ENCODE measurements at regions not wholly inside any gene's neighbourhood (a gene's known extent, or its start where the extent isn't known, plus 50 kb on each side); places are given as distances from the start of the nearest gene placed in this dataset.

DNA sequence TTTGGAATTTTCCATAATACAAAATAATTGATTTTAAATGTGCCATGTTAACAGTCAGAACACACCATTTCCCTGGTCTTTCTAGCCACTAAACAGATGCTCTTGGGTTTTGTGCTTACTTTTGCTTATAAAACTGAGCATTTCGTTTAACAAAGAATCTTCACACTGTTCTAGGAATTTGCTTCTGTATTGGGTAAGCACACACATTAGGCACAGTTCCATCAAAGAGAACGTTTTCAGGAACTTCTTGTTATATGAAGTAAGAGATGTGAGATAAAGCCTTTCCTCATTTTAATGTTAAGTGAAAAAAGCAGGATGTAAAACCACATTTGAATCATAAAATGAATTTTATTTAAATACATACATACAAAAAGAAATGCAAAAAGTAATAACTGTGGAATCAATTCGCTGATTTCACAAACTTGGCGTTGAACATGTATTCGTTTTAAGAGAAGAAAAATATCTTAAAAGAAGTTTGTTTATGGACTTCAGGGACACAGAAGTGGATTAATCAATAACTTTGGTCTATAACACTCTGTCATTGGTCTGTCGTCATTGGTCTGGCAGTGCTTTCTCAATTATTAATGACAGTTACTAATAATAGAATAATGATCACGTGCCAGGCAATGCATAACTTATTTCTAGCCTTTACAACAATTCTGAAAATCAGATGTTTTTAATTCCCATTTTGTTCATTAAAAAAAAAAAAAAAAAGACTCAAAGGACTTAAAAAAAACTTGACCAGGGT lies 199.9 kb upstream of the PRDM1 start:
- peak; percentile 11 for FAIRE-seq

DNA sequence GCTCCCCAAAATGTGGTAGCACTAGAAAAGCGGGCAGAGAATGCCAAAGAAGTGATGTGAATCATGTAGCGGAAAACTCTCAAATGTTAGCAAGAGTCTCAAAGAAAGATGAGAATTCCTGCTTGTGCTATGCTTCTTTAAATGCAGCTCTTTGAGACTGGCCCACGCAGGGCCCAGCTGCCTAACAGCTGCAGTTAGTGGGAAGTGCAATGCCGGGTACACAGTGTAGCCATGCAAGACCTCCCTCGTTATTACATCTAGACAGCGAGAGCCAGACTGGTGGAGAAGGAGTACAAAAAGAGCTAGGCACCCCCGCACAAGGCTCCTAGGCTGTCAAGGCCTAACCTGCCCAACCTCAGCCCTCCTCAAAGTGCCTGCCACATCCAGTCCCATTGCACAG lies 201.7 kb upstream of the PRDM1 start:
- FAIRE-seq: no peak
- no peak for DNase-seq (ENCODE audit: insufficient read length, low spot score)

More for the DNA sequence above, 199.9 kb upstream of the PRDM1 start:
- DNase-seq (ENCODE audit: insufficient read length, low spot score): no peak

DNA sequence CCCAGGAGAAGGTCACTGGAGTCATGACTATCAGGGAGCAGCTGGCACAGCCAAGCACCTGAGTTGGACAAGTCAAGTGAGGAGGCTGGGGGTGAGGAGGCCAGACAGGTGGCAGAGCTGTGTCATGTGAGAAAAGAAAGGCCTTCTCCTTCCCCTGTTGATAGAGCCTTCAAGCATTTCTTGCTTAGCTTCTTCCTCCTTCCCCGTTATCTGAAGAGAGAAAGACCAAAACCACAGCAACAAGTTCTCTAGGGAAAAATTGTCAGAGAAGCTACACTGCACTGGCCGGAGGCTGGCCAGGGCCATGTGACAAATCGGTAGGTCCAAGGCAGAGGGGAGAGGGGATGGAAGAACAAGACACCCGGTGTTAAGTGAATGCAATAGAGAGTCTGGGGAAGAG lies 202.1 kb upstream of the PRDM1 start:
- DNase-seq (ENCODE audit: insufficient read length, low spot score): no peak
- FAIRE-seq: peak; percentile 31

DNA sequence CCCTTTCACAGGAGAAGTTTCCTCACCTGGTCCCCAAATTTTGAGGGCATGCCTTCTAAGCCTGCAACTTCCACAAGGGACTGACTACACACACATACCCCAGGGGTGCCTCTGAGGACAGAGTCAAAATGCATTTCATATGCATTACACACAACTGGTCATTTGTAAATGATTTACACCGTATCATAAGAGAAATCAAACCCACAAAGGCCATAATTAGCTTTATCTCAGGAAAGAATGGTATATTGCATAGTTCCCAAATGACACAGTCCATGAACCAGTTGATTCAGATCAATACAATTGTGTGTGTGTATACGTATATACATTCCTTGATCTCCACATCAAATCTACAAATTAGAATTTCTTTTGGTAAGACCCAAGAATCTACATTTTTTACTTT lies 203.3 kb upstream of the PRDM1 start:
- FAIRE-seq: no peak
- DNase-seq (ENCODE audit: insufficient read length, low spot score): no peak

DNA sequence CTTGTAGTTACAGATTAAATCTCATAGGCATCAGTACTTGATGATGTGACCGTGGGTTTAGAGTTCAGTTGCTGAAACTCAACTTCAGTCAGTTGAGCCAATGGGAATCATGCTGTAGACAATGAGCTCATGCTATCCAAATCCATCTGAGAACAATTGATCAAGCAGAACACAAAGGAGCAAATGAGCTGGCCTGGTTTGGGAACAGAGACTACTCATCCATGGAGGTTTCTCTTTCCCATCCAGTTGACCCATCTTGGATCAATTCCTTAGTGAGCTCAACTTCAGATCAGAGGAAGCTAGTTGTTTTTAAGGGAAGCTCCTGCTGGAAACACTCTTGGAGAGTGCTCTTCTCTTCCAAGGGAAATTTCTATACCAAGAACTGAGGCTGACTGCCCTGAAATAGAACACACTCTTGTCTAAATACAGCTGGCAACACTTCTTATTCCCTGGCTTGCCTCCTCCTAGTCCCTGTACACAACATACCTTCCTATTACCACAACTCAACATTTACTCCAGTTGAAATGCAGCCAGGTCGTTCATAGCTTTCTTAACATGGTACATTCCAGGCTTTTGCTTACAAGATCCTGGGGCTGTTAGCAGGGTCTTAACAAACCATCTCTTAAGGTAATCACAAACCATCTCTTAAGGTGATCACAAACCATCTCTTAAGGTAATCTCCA lies 203.9 kb upstream of the PRDM1 start:
- peak; percentile 45 for FAIRE-seq
- DNase-seq (ENCODE audit: insufficient read length, low spot score): no peak

DNA sequence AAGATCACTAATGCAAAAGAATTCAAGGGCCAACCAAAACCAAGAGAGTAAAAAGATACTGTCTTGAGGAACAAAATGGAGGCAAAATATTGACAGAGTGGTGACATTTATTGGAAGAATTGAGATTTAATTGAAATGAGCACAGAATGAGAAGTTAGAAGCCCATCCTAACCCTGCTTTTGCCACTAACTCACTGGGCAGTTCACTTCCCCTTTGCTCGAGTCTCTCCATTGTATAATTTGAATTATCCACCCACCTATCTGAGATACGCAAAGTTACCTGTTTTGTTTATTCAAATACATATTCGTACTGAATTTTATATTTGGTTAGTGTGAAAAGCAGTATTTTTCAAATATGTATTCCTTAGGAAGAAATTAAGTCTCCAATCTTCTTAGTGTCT lies 204.5 kb upstream of the PRDM1 start:
- FAIRE-seq (no peak), DNase-seq (ENCODE audit: insufficient read length, low spot score) (no peak)

DNA sequence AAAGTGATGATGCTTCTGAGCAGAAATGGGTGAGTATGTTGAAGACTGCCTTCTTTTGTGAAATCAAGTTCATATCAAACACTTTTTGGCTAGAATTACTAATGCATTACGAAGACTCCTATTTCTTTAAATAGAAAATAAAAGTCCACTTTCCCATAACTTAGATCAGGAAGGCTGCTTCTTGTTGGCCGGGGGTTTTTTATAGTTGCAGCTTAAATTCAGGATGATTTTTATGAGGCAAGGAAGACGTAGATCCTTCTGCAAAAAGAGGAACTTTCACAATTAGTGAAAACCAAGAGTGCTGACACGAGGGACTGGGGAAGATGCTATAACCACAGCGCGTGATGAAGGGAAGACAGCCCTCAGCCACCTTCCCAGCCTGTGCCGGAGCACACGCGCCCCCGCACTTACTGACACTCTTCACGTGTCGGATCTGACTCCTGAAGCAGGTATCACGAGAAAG lies 206.1 kb upstream of the PRDM1 start:
- DNase-seq (ENCODE audit: insufficient read length, low spot score): no peak
- FAIRE-seq: peak; percentile 90

DNA sequence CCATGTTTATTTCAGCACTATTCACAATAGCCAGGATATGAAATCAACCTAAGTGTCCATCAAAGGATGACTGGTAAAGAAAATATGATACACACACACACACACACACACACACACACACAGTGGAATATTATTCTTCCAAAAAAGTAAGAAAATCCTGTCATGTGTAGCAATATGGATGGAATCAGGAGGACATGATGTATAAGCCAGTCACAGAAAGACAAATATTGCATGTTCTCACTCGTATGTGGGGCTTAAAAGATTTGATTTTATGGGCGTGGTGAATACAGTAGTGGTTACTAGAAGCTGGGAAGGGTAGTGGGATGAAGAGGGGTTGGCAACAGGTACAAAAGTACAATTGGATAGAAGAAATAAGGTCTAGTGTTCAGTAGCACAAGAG lies 207.0 kb upstream of the PRDM1 start:
- DNase-seq (ENCODE audit: insufficient read length, low spot score): no peak
- FAIRE-seq: peak; percentile 4

DNA sequence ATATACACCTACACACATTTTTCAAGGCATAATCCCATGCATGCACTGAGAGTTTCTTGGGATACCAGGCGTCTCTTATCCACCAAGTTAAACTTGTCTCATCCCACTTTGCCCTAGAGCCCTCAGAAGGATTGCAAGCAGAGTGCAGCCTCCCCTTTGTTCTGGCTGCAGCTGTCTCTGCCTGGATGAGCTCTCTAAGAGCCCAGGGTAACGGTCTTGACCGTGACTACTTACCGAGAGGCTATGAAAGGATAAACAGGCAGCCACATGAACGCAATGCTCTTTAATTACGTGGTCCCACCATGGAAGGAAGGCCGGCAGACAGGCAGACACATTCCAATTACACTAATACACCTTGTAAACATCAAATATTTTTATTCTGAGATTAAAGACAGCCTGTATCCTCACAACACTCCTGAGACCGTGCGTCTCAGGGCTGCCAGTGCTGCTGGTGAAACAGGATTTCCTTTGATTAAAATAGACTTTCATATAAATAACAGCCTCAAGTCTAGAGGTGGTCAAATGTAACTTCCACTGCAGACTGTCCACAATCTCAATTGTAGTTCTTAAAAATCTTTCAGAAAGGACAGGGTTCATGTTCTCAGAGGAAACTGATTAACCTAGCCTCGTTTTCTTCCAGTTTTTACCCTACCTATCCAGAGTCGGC lies 210.0 kb upstream of the PRDM1 start:
- FAIRE-seq: peak; percentile 74
- no peak for DNase-seq (ENCODE audit: insufficient read length, low spot score)

DNA sequence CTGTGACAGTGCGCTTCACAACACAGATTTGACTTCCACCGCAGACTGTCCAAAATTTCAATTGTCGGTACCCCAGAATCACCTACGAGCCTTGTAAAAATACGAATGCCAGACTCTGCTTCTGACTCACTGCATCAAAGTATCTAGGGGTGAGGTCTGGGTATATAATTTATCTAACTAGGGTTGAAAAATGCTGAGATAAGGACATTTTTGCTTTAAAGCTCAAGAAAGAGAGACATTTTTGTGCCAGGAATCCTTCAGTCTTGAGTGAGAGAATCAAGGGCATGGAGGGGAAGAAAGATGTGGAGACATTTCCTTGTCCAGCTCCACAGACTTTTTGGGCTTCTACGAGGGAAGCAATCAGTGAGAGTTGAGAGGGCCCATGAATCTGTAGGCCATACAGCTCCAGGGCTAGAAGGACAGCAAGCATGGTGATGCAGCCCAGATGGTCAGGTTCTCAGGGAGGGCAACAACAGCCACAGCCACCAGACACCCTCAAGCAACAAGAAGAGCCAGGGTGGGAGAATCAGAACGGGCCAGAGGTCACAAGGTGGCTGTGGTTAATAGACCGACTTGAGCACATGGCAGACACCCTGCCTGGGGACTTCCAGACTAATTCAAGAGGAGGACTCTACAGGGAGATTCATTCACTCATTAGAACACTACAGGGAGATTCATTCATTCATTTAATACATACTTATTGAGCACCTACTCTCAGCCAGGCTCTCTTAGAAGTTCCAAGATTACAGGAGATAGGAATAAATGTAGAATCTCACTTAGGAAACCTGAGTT lies 211.1 kb upstream of the PRDM1 start:
- FAIRE-seq: peak; percentile 79
- DNase-seq (ENCODE audit: insufficient read length, low spot score): no peak

DNA sequence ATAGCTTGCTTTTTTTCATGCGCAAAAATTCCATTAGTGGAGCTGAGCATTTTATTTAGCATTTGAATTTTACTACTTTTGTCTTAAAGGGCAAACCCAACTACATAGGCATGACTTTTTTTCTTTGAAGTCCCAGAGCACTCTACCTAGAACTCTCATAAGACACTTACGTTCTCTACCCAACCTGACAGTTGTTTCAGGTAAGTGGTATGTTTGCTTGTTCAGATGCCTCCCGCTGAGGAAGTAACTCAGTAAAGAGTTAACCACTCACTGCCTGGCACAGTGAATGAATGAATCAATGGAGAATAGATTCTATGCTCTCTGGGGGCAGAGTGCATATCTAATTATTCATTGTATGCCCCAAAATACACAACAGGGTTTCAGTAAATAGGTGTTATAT lies 212.3 kb upstream of the PRDM1 start:
- DNase-seq (ENCODE audit: insufficient read length, low spot score) (no peak), FAIRE-seq (peak; percentile 47)

DNA sequence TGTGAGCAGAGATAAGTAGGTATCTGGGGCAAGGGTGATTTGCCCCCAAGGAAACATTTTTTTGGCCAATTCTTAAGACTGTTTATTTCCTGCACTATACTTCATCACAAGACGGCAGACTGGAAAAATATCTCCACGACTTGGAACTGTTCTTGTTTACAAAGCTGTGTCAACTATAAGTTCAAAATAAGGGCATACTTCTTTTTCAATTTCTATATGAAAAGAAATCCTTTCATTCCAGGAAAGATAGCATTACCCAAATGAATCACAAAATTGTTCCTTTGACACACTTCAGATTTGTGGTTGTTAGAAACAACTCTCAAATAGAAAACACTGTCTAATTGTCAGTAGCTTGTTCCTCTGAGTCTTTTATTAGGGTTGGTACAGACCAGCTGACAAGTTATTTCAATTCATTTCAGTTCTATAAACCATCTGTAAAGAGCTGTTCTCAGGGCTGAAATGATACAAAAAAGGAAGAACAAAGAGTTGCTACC lies 212.9 kb upstream of the PRDM1 start:
- FAIRE-seq (no peak), DNase-seq (ENCODE audit: insufficient read length, low spot score) (no peak)

DNA sequence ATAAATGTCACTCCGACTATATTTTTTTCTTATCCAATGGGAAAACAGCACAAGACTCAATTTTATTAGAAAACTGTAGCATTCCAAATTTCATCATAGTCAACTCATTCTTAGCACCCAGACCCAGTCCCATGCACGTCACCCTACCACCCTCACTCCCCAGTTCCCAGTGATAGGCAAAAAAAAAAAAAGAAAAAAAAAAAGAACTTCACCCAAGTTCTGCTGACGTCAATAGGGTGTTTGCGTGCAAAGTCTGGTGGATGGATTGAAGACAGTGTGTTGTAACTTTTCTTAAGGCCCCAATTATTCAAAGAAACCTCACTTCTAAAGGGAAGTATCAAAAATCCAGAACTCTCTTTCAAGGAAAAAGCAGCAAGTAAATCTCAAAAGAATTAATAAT lies 213.9 kb upstream of the PRDM1 start:
- DNase-seq (ENCODE audit: insufficient read length, low spot score): no peak
- FAIRE-seq: no peak

DNA sequence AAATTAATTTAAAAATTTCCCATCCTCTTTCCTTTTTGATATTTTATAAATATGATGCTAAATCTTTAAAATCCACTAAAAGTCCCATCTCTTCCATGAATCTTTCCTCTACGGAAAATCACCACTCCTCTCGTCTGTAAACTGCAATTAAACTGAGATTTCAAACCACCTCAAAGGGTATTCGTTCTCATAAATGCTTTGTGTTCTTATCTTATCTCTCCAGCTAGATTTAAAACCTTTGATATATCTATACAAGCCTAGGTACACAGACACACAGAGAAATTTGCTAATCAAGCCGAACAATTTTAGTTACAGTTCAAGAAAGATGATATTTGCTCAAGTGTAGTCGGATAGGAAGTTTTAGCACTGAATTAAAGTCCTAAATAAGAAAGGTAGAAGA lies 214.6 kb upstream of the PRDM1 start:
- DNase-seq (ENCODE audit: insufficient read length, low spot score): no peak
- FAIRE-seq: no peak

DNA sequence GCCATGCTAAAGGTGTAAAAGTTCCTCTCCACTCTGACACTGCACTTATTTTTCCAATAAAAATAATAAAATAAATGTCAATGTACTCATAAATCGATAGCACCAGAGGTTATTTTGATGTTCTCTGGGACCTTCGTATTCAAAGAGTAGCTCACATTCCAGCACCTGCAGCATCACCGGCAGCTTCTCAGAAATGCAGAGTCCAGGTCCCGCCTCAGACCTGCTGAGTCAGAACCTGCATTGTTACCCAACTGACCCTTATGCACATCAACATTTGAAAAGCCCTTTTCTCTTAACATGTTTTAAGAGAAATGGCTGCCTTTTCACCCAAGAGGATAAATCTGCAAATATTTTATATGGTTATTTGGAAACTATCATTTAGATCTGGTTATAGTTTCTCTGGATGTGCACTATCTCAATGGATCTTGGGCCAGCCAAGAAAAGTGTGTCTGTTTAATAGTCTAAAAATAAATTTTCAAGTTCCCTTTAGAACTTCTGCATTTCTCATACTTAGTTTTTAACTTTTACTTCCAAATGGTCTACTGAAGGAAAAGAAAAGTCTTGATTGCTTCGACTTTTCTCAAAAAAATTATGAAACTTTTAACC lies 216.2 kb upstream of the PRDM1 start:
- DNase-seq (ENCODE audit: insufficient read length, low spot score): no peak
- FAIRE-seq: no peak

DNA sequence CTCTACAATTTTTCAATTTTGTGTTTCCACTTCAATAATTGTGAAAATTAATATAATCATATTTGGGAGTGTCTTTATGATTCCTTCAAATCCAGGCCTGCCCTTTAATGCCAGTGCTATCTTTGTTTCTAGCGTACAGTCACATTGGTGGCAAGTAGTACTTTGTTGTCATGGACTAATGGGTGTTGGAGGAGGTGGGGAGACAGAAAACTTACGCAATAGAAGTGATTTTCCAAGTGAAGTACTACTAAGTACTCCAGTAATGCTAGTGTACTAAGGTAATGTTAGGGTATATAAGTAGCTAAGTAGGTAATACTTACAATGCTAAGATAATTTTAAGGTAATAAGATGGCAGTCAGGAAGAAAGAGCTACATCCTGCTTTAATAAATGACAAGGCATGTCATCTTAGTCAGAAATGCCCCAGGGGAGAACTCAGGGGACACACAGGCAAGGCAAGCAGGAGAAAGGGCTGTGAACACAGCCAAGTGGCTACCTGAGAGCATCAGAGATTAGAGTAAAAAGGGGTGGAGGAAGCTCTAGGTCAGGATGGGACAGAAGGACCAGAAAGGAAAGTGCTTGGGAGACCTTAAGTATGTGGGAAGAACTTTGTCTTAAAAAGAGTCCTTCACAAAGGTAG lies 217.2 kb upstream of the PRDM1 start:
- FAIRE-seq (peak; percentile 11), DNase-seq (ENCODE audit: insufficient read length, low spot score) (no peak)

DNA sequence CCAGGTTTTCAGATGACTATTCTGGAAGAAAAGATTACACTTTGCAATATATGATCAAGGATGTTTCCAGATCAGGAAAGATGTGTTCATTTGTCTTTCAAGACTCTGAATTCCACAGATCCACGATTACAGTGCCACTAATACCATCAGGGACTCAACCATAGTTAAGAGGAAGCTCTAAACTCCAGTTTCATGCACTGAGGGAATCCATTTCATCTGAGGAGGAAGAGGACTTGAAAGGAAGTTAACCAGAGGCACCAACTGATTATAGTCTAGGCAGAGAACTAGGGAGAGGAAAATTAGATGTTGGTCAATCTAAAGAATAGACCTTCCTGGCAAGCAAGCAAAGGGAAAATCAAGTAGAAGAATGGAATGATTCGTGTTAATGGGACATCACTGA lies 218.3 kb upstream of the PRDM1 start:
- FAIRE-seq (no peak), DNase-seq (ENCODE audit: insufficient read length, low spot score) (no peak)

DNA sequence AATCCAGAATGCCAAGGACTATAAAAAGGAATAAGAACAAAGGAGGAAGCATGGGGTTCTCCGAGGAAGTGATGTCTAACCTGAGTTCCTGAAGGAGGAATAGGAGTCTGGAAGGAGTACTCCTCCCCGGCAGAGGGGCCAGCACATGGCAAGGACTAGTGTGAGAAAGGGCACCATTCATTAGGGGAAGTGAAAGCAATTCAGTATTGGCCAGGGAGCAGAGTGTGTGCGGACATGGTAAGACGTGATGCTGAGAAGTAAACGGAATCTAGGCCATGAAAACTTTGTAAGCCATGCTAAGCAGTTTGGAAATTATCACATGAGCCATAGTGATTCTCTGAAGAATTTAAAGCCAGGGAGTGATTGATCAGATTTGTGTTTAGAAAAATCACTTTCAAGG lies 218.9 kb upstream of the PRDM1 start:
- no peak for FAIRE-seq

DNA sequence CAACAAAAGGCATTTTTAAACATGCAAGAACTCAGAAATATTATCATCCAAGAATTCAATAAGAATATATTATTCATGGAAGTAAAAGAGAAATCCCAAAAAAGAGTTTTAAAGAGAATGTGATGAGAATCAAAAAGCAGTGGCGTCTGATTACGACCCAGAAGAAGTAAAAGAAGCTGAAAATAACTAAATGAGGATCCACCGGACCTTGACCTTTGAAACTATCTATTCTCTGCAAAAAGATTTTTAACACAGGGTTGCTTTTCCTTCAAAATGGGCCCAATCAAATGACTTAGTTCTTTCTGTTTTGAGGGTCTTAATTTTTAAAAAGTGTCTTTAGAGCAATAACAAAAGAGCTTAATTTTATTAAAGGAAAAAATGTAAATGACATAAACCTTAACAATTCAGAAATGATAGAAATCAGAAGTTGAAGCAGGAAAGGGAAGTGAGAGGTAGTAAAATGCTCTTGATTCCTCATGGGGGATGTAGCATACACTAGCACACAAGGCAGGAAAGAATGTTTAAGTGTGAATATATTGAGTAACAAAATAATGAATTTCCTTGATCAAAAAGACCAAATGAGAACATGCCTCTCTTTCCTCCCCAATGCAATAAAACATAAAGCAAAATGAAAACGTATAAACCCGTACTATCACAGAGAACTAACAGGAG lies 223.1 kb upstream of the PRDM1 start:
- DNase-seq (ENCODE audit: insufficient read length, low spot score) (no peak), FAIRE-seq (peak; percentile 93)

More for the DNA sequence above, 218.9 kb upstream of the PRDM1 start:
- no peak for DNase-seq (ENCODE audit: insufficient read length, low spot score)

All from GM19239 (cell line).